ENCODE measurements at regions not wholly inside any gene's neighbourhood (a gene's known extent, or its start where the extent isn't known, plus 50 kb on each side); places are given as distances from the start of the nearest gene placed in this dataset.

DNA sequence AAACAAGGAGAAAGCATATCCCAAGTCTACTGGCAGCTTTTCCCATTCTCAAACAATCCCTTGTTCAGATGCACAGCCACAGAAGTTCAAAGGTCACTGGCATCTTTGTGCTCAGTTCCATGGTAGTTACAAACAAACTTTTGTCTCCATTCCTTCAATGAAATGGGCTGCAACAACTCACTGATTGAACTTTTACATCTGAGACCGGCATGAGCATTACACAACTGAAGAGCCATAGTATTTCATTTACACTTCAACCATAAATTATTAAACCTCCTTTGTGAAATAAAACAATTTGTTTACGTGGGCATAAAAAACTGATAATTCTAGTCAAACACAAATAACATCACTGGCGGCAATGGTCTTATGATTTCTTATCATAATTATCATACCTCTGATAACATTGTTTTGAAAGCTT is 67.8 kb upstream of the ARHGAP32 start (continued):
- TF ChIP-seq, protein P1, sequence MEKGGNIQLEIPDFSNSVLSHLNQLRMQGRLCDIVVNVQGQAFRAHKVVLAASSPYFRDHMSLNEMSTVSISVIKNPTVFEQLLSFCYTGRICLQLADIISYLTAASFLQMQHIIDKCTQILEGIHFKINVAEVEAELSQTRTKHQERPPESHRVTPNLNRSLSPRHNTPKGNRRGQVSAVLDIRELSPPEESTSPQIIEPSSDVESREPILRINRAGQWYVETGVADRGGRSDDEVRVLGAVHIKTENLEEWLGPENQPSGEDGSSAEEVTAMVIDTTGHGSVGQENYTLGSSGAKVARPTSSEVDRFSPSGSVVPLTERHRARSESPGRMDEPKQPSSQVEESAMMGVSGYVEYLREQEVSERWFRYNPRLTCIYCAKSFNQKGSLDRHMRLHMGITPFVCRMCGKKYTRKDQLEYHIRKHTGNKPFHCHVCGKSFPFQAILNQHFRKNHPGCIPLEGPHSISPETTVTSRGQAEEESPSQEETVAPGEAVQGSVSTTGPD (CRISPR knock-in tag; IDR thresholded peaks at IDR 0.05) = no peak
- TF ChIP-seq MBNL3 (CRISPR knock-in tag; conservative IDR thresholded peaks at IDR 0.05) = no peak
- TF ChIP-seq FOXK1 (CRISPR knock-in tag; IDR thresholded peaks at IDR 0.05; ENCODE audit: borderline replicate concordance, low read depth) = no peak
- TF ChIP-seq ZNF776 (CRISPR knock-in tag; IDR thresholded peaks at IDR 0.05) = no peak
- no peak for TF ChIP-seq CCDC6 (CRISPR knock-in tag; IDR thresholded peaks at IDR 0.05)
- TF ChIP-seq HES4 (CRISPR knock-in tag; IDR thresholded peaks at IDR 0.05; ENCODE audit: borderline replicate concordance) = no peak
- TF ChIP-seq AHR (CRISPR knock-in tag; IDR thresholded peaks at IDR 0.05) = no peak
- TF ChIP-seq ZNF235 (CRISPR knock-in tag; IDR thresholded peaks at IDR 0.05; ENCODE audit: borderline replicate concordance) = no peak
- no peak for TF ChIP-seq ZNF274 (CRISPR knock-in tag; IDR thresholded peaks at IDR 0.05)
- TF ChIP-seq NCOA5 (CRISPR knock-in tag; IDR thresholded peaks at IDR 0.05) = no peak
- no peak for TF ChIP-seq PRMT3 (CRISPR knock-in tag; IDR thresholded peaks at IDR 0.05; ENCODE audit: borderline replicate concordance, low read depth)
- TF ChIP-seq ZFP1 (CRISPR knock-in tag; IDR thresholded peaks at IDR 0.05) = no peak
- no peak for TF ChIP-seq FOSL1 (CRISPR knock-in tag; IDR thresholded peaks at IDR 0.05; ENCODE audit: borderline replicate concordance)
- TF ChIP-seq ZFP36L2 (CRISPR knock-in tag; IDR thresholded peaks at IDR 0.05) = no peak
- no peak for TF ChIP-seq ZNF10 (CRISPR knock-in tag; IDR thresholded peaks at IDR 0.05; ENCODE audit: borderline replicate concordance, low read depth)
- TF ChIP-seq TP53 (CRISPR knock-in tag; conservative IDR thresholded peaks at IDR 0.05) = no peak
- TF ChIP-seq, protein P2, sequence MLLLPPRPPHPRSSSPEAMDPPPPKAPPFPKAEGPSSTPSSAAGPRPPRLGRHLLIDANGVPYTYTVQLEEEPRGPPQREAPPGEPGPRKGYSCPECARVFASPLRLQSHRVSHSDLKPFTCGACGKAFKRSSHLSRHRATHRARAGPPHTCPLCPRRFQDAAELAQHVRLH (CRISPR knock-in tag; IDR thresholded peaks at IDR 0.05; ENCODE audit: borderline replicate concordance, low read depth) = peak; percentile 60; the same call in 1 of the 2 replicates
- TF ChIP-seq HNF4A (CRISPR knock-in tag; IDR thresholded peaks at IDR 0.05) = peak; percentile 96
- TF ChIP-seq, protein P3, sequence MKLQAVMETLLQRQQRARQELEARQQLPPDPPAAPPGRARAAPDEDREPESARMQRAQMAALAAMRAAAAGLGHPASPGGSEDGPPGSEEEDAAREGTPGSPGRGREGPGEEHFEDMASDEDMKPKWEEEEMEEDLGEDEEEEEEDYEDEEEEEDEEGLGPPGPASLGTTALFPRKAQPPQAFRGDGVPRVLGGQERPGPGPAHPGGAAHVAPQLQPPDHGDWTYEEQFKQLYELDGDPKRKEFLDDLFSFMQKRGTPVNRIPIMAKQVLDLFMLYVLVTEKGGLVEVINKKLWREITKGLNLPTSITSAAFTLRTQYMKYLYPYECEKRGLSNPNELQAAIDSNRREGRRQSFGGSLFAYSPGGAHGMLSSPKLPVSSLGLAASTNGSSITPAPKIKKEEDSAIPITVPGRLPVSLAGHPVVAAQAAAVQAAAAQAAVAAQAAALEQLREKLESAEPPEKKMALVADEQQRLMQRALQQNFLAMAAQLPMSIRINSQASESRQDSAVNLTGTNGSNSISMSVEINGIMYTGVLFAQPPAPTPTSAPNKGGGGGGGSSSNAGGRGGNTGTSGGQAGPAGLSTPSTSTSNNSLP (IDR thresholded peaks at IDR 0.05; ENCODE audit: low read depth, low read length) = peak; percentile 44
- no peak for TF ChIP-seq FOXC1 (CRISPR knock-in tag; IDR thresholded peaks at IDR 0.05; ENCODE audit: borderline replicate concordance)
- no peak for TF ChIP-seq ZNF333 (CRISPR knock-in tag; IDR thresholded peaks at IDR 0.05; ENCODE audit: borderline replicate concordance)
- TF ChIP-seq, protein P4, sequence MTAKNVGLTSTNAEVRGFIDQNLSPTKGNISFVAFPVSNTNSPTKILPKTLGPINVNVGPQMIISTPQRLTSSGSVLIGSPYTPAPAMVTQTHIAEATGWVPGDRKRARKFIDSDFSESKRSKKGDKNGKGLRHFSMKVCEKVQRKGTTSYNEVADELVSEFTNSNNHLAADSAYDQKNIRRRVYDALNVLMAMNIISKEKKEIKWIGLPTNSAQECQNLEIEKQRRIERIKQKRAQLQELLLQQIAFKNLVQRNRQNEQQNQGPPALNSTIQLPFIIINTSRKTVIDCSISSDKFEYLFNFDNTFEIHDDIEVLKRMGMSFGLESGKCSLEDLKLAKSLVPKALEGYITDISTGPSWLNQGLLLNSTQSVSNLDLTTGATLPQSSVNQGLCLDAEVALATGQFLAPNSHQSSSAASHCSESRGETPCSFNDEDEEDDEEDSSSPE (CRISPR knock-in tag; IDR thresholded peaks at IDR 0.05) = no peak
- TF ChIP-seq MYC (CRISPR knock-in tag; IDR thresholded peaks at IDR 0.05; ENCODE audit: borderline replicate concordance) = no peak
- peak; percentile 86 for TF ChIP-seq POGZ (CRISPR knock-in tag; IDR thresholded peaks at IDR 0.05)
- TF ChIP-seq NFKB2 (CRISPR knock-in tag; IDR thresholded peaks at IDR 0.05; ENCODE audit: borderline replicate concordance) = no peak
- no peak for TF ChIP-seq NR1H2 (CRISPR knock-in tag; IDR thresholded peaks at IDR 0.05; ENCODE audit: borderline replicate concordance, low read depth)
- TF ChIP-seq, protein P5, sequence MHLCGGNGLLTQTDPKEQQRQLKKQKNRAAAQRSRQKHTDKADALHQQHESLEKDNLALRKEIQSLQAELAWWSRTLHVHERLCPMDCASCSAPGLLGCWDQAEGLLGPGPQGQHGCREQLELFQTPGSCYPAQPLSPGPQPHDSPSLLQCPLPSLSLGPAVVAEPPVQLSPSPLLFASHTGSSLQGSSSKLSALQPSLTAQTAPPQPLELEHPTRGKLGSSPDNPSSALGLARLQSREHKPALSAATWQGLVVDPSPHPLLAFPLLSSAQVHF (CRISPR knock-in tag; IDR thresholded peaks at IDR 0.05) = no peak
- TF ChIP-seq KMT2B (CRISPR knock-in tag; IDR thresholded peaks at IDR 0.05) = 0 out of 2 replicates have a peak, but pooled peaks have one; percentile 27
- no peak for TF ChIP-seq ZNF782 (CRISPR knock-in tag; IDR thresholded peaks at IDR 0.05; ENCODE audit: borderline replicate concordance)

Measured in HepG2 (cell line).